GM10248 (cell line): ENCODE measurements at regions not wholly inside any gene's neighbourhood (a gene's known extent, or its start where the extent isn't known, plus 50 kb on each side); places are given as distances from the start of the nearest gene placed in this dataset.

Experiments
- CTCF ChIA-PET: fragments of 300-600 bp; sonication (Branson Sonifier 250); formaldehyde crosslinking; extraction: SDS; loops from one replicate; lab custom pipeline; 2021; ENCODE audit warnings: antibody characterized with exemption; lab: Yijun Ruan, JAX
- POLR2A ChIA-PET: fragments of 350-650 bp; sonication (Branson Sonifier 250); formaldehyde crosslinking; extraction: SDS; loops from one replicate; lab custom pipeline; 2020; ENCODE audit warnings: antibody characterized with exemption; lab: Yijun Ruan, JAX
- DNase-seq: peaks from one replicate; pipeline ENCODE4 v3.0.0; 2012; ENCODE audit errors: extremely low spot score
- CTCF ChIP-seq: IDR thresholded peaks from 2 replicates; pipeline ENCODE4 v1.5.1; 2012; ENCODE audit warnings: mild to moderate bottlenecking, low read depth; ENCODE audit errors: extremely low read depth, missing control alignments, control extremely low read depth

- no peak for TF ChIP-seq CTCF
- ChIA-PET POLR2A (no interaction called here), CTCF (interaction anchor here (1.8 to 2.3 kb wide), 2 partner anchors 9 to 23 kb away, joined by 4 to 11 read pairs; no protein-coding TSS in a partner anchor)
- DNase-seq = no peak
These were observed 129.1 kb upstream of the NRIP1 start for GRCh38 chr21:15193937-15194336.

GRCh38 chr21:15195104-15195503 is 130.3 kb upstream of the NRIP1 start:
- POLR2A ChIA-PET = no interaction called here
- CTCF ChIA-PET = interaction anchor here (0.9 to 2.3 kb wide), 3 partner anchors 10 to 24 kb away, joined by 3 to 11 read pairs (median 4); no protein-coding TSS in a partner anchor
- no peak for TF ChIP-seq CTCF
- no peak for DNase-seq

GRCh38 chr21:15195768-15196167 is 131.0 kb upstream of the NRIP1 start:
- ChIA-PET CTCF (interaction anchor here (1.8 to 2.3 kb wide), 2 partner anchors 11 to 25 kb away, joined by 4 to 11 read pairs; no protein-coding TSS in a partner anchor), POLR2A (no interaction called here)
- no peak for TF ChIP-seq CTCF
- no peak for DNase-seq

GRCh38 chr21:15197696-15198095 is 132.9 kb upstream of the NRIP1 start:
- no peak for TF ChIP-seq CTCF
- POLR2A ChIA-PET = no interaction called here
- DNase-seq = no peak
- CTCF ChIA-PET = no interaction called here

- TF ChIP-seq CTCF = no peak
- ChIA-PET CTCF (interaction anchor here (1.0 to 1.4 kb wide), 2 partner anchors 11 to 24 kb away, joined by 4 to 6 read pairs; no protein-coding TSS in a partner anchor), POLR2A (no interaction called here)
- no peak for DNase-seq
These were observed 134.9 kb upstream of the NRIP1 start for GRCh38 chr21:15199414-15200383.

- no peak for DNase-seq
- POLR2A ChIA-PET = no interaction called here
- TF ChIP-seq CTCF = no peak
- CTCF ChIA-PET = no interaction called here
These were observed 138.9 kb upstream of the NRIP1 start for GRCh38 chr21:15203740-15204139.
